ENCODE measurements at regions not wholly inside any gene's neighbourhood (a gene's known extent, or its start where the extent isn't known, plus 50 kb on each side); places are given as distances from the start of the nearest gene placed in this dataset.

- no peaks in the 10 kb centered on the region; a peak in 1 of 4 replicates for H3K4me1 ChIP-seq (ENCODE audit: control insufficient read depth in 1 of 2, insufficient read depth in 2 of 2, low read depth in 1 of 2, low read length in 1 of 2)
- no peak for TF ChIP-seq CHD2 (IDR thresholded peaks at IDR 0.05; ENCODE audit: low read length, partially characterized antibody)
- no peak for TF ChIP-seq PBX3 (IDR thresholded peaks at IDR 0.05)
- no peak for TF ChIP-seq CTCF (IDR thresholded peaks at IDR 0.05)
- no peak for TF ChIP-seq MAX (IDR thresholded peaks at IDR 0.05; ENCODE audit: low read depth)
- TF ChIP-seq TCF12 (IDR thresholded peaks at IDR 0.05): no peak
- TF ChIP-seq YY1 (IDR thresholded peaks at IDR 0.05; ENCODE audit: low read depth): no peak
- TF ChIP-seq ZBTB33 (IDR thresholded peaks at IDR 0.05; ENCODE audit: borderline replicate concordance, low read depth): no peak
- no peak for TF ChIP-seq POLR2AphosphoS5 (IDR thresholded peaks at IDR 0.05; ENCODE audit: low read depth, low read length)
- no peak for TF ChIP-seq ELF1 (IDR thresholded peaks at IDR 0.05)
- no peak for TF ChIP-seq USF2 (IDR thresholded peaks at IDR 0.05; ENCODE audit: borderline replicate concordance, low read depth, low read length)
- no peak for TF ChIP-seq SMC3 (IDR thresholded peaks at IDR 0.05; ENCODE audit: low read depth, low read length)
- no peak for TF ChIP-seq GATA2 (CRISPR knock-in tag; IDR thresholded peaks at IDR 0.05)
- no peak overlapping the region for H3K9ac ChIP-seq
- no peaks in the 10 kb centered on the region for H3K79me2 ChIP-seq (ENCODE audit: insufficient read depth)
- no peaks in the 10 kb centered on the region for H3F3A ChIP-seq (replicated peaks; ENCODE audit: insufficient read depth)
- H3K9me3 ChIP-seq: no peaks in the 10 kb centered on the region
- DNase-seq: no peak
- H4K20me1 ChIP-seq (ENCODE audit: insufficient read depth): no peaks in the 10 kb centered on the region
- no peak overlapping the region for H2AFZ ChIP-seq (ENCODE audit: low read depth)
- 0% methylated on average over 1 of the region's 1 CpG for WGBS (ENCODE audit: low lambda C conversion rate)
- H3K4me3 ChIP-seq (ENCODE audit: low read depth in 2 of 2, low read length in 1 of 2): no peak overlapping the region
- ChIA-PET CTCF (no interaction called here), POLR2A (no interaction called here)
- no peak overlapping the region for H3K27ac ChIP-seq (ENCODE audit: low read depth in 2 of 2, low read length in 1 of 2)
- H3K36me3 ChIP-seq (replicated peaks in 1 of 2; ENCODE audit: control insufficient read depth in 1 of 2, insufficient read depth in 2 of 2, low read length in 1 of 2): no peaks in the 10 kb centered on the region
- no peaks in the 10 kb centered on the region for H3K9me2 ChIP-seq
- no peaks in the 10 kb centered on the region for H3K27me3 ChIP-seq (ENCODE audit: insufficient read depth)
- no peak overlapping the region for H3K4me2 ChIP-seq
Observed at GRCh38 chr13:107960301-107960700, 255.0 kb downstream of the LIG4 start.

- CTCF ChIA-PET: no interaction called here
- H3K9ac ChIP-seq: no peak overlapping the region
- POLR2A ChIA-PET: no interaction called here
- H3K27ac ChIP-seq (ENCODE audit: low read depth in 2 of 2, low read length in 1 of 2): no peak overlapping the region
- H3K27me3 ChIP-seq (ENCODE audit: insufficient read depth): no peaks in the 10 kb centered on the region
- no peak overlapping the region for H3K4me3 ChIP-seq (ENCODE audit: low read depth in 2 of 2, low read length in 1 of 2)
- H3F3A ChIP-seq (replicated peaks; ENCODE audit: insufficient read depth): no peaks in the 10 kb centered on the region
- WGBS (ENCODE audit: low lambda C conversion rate): 48% methylated on average over 3 of the region's 3 CpGs
- no peaks in the 10 kb centered on the region for H3K9me2 ChIP-seq
- TF ChIP-seq GATA2 (CRISPR knock-in tag; IDR thresholded peaks at IDR 0.05): no peak
- TF ChIP-seq RCOR1 (IDR thresholded peaks at IDR 0.05; ENCODE audit: low read length): no peak
- no peaks in the 10 kb centered on the region for H3K4me1 ChIP-seq (ENCODE audit: control insufficient read depth in 1 of 2, insufficient read depth in 2 of 2, low read depth in 1 of 2, low read length in 1 of 2)
- DNase-seq: no peak
- no peaks in the 10 kb centered on the region for H3K9me3 ChIP-seq
- H3K4me2 ChIP-seq: no peak overlapping the region
- no peaks in the 10 kb centered on the region for H3K79me2 ChIP-seq (ENCODE audit: insufficient read depth)
- no peaks in the 10 kb centered on the region for H4K20me1 ChIP-seq (ENCODE audit: insufficient read depth)
- H2AFZ ChIP-seq (ENCODE audit: low read depth): no peak overlapping the region
- no peaks in the 10 kb centered on the region for H3K36me3 ChIP-seq (replicated peaks in 1 of 2; ENCODE audit: control insufficient read depth in 1 of 2, insufficient read depth in 2 of 2, low read length in 1 of 2)
Observed at GRCh38 chr13:107956889-107957288, 258.4 kb downstream of the LIG4 start.
